H1 (cell line): ENCODE measurements at regions not wholly inside any gene's neighbourhood (a gene's known extent, or its start where the extent isn't known, plus 50 kb on each side); places are given as distances from the start of the nearest gene placed in this dataset.

Source experiments
- CTCF ChIA-PET: fragments of 300-600 bp; sonication (Branson Sonifier 250); formaldehyde crosslinking; loops from one replicate; lab custom pipeline; 2021; ENCODE audit not compliant: partially characterized antibody; lab: Charles Lee
- POLR2A ChIA-PET: fragments of 300-600 bp; sonication (Branson Sonifier 250); formaldehyde crosslinking; loops from one replicate; lab custom pipeline; 2021; ENCODE audit warnings: inconsistent platforms; ENCODE audit not compliant: partially characterized antibody; lab: Charles Lee
- DNase-seq, 2 experiments: peaks; one replicate each; pipeline versions ENCODE4 v3.0.0 to v3.0.0-alpha.2; 2010 to 2022; ENCODE audit warnings: low spot score in 2 of 2, low read depth in 1 of 2, mixed read lengths in 1 of 2
- FAIRE-seq: peaks from 2 replicates; lab custom pipeline; 2011; peaks lifted over from hg19 to GRCh38; lab: Jason Lieb, UNC
- H2AFZ ChIP-seq: 2 replicates; pipeline ENCODE4 v1.8.1; 2012; ENCODE audit warnings: low read length, inconsistent platforms
- H2AK5ac ChIP-seq: 2 replicates; pipeline ENCODE4 v1.6.1; 2013; ENCODE audit warnings: low read depth, low read length
- H2BK120ac ChIP-seq: replicated peaks from 2 replicates; pipeline ENCODE3; 2013; ENCODE audit warnings: low read depth, low read length, inconsistent platforms
- H2BK12ac ChIP-seq: 2 replicates; pipeline ENCODE4 v1.6.1; 2013; ENCODE audit warnings: low read depth, low read length
- H2BK15ac ChIP-seq: 2 replicates; pipeline ENCODE4 v1.6.1; 2013; ENCODE audit warnings: low read length
- H2BK20ac ChIP-seq: 2 replicates; pipeline ENCODE4 v1.6.1; 2013; ENCODE audit warnings: low read length
- H2BK5ac ChIP-seq: 2 replicates; pipeline ENCODE4 v1.6.1; 2013; ENCODE audit warnings: low read depth, low read length
- H3K14ac ChIP-seq: 2 replicates; pipeline ENCODE4 v1.6.1; 2013; ENCODE audit warnings: inconsistent platforms; ENCODE audit not compliant: insufficient read length
- H3K18ac ChIP-seq: 2 replicates; pipeline ENCODE4 v1.6.1; 2013; ENCODE audit warnings: low read length; ENCODE audit errors: extremely low read depth
- H3K23ac ChIP-seq: 2 replicates; pipeline ENCODE4 v1.6.1; 2013; ENCODE audit warnings: inconsistent platforms; ENCODE audit not compliant: insufficient read length
- H3K23me2 ChIP-seq: 2 replicates; pipeline ENCODE4 v1.6.1; 2013; ENCODE audit warnings: low read depth, low read length
- H3K27ac ChIP-seq: 2 replicates; pipeline ENCODE4 v1.6.1; 2011; ENCODE audit warnings: low read depth, low read length, inconsistent platforms
- H3K27me3 ChIP-seq, 4 experiments: replicated peaks in 1 of 4; 1 replicate in 1 of 4; 2 replicates in 3 of 4; pipeline versions ENCODE4 v1.6.1 to v1.8.1; 2011 to 2013; ENCODE audit warnings: low read length in 3 of 4, mild to moderate bottlenecking in 3 of 4, inconsistent platforms in 2 of 4, mixed read lengths in 2 of 4, moderate library complexity in 1 of 4; ENCODE audit not compliant: control insufficient read depth in 3 of 4, insufficient read depth in 3 of 4; ENCODE audit errors: extremely low read depth in 1 of 4
- H3K36me3 ChIP-seq, 4 experiments: 2 replicates each; pipeline versions ENCODE4 v1.6.1 to v1.8.1; 2011 to 2013; ENCODE audit warnings: mild to moderate bottlenecking in 4 of 4, low read length in 3 of 4, moderate library complexity in 2 of 4, control low read depth in 1 of 4, inconsistent platforms in 1 of 4; ENCODE audit not compliant: insufficient read depth in 4 of 4, control insufficient read depth in 2 of 4
- H3K4ac ChIP-seq: replicated peaks from 2 replicates; pipeline ENCODE3; 2013; ENCODE audit warnings: low read length, low read depth, mixed read lengths, inconsistent platforms; ENCODE audit not compliant: insufficient read length
- H3K4me1 ChIP-seq, 4 experiments: replicated peaks in 1 of 4; 1 replicate in 1 of 4; 2 replicates in 3 of 4; pipeline versions ENCODE4 v1.6.1 to v1.8.1; 2011 to 2013; ENCODE audit warnings: low read length in 3 of 4, inconsistent platforms in 2 of 4, mixed read lengths in 1 of 4; ENCODE audit not compliant: insufficient read depth in 4 of 4, control insufficient read depth in 3 of 4
- H3K4me2 ChIP-seq, 2 experiments: 2 replicates each; pipeline versions ENCODE4 v1.6.1 to v1.8.1; 2011 to 2013; ENCODE audit warnings: low read depth in 2 of 2, low read length in 2 of 2, control low read depth in 1 of 2, inconsistent platforms in 1 of 2, mild to moderate bottlenecking in 1 of 2; ENCODE audit not compliant: insufficient read depth in 1 of 2
- H3K4me3 ChIP-seq, 4 experiments: fragments of 200-600, 300-600 bp in 1 of 4; sonication (generic), shearing (Covaris generic), sonication (Bioruptor Twin) in 1 of 4; 2 replicates each; pipeline versions ENCODE4 v1.5.1 to v1.8.1; 2011 to 2016; ENCODE audit warnings: low read length in 4 of 4, low read depth in 3 of 4, control low read depth in 2 of 4, inconsistent platforms in 2 of 4, mild to moderate bottlenecking in 2 of 4, mixed read lengths in 1 of 4, moderate library complexity in 1 of 4; ENCODE audit not compliant: insufficient read depth in 2 of 4; ENCODE audit errors: extremely low read depth in 1 of 4
- H3K56ac ChIP-seq: replicated peaks from 2 replicates; pipeline ENCODE3; 2013; ENCODE audit warnings: low read depth, mild to moderate bottlenecking, mixed read lengths, low read length, inconsistent platforms; ENCODE audit not compliant: insufficient read length
- H3K79me1 ChIP-seq: 2 replicates; pipeline ENCODE4 v1.6.1; 2013; ENCODE audit warnings: low read depth, low read length, control low read depth
- H3K79me2 ChIP-seq, 2 experiments: 2 replicates each; pipeline versions ENCODE4 v1.6.1 to v1.8.1; 2012 to 2013; ENCODE audit warnings: low read length in 2 of 2, mild to moderate bottlenecking in 2 of 2, inconsistent platforms in 1 of 2; ENCODE audit not compliant: insufficient read depth in 2 of 2, control insufficient read depth in 1 of 2
- H3K9ac ChIP-seq, 4 experiments: replicated peaks in 1 of 4; 1 replicate in 1 of 4; 2 replicates in 3 of 4; pipeline versions ENCODE4 v1.6.1 to v1.8.1; 2011 to 2013; ENCODE audit warnings: low read depth in 3 of 4, low read length in 3 of 4, control low read depth in 2 of 4, mild to moderate bottlenecking in 2 of 4, moderate library complexity in 2 of 4, inconsistent platforms in 1 of 4; ENCODE audit errors: extremely low read depth in 1 of 4
- H3K9me3 ChIP-seq, 2 experiments: 2 replicates each; pipeline versions ENCODE4 v1.6.1 to v1.8.1; 2012 to 2013; ENCODE audit warnings: mild to moderate bottlenecking in 2 of 2, moderate library complexity in 2 of 2, control low read depth in 1 of 2, inconsistent platforms in 1 of 2, low read depth in 1 of 2, low read length in 1 of 2, mixed read lengths in 1 of 2; ENCODE audit not compliant: insufficient read depth in 2 of 2
- H4K20me1 ChIP-seq, 2 experiments: replicated peaks in 1 of 2; 2 replicates each; pipeline versions ENCODE3 to v1.8.1; 2011 to 2013; ENCODE audit warnings: inconsistent platforms in 2 of 2, low read length in 2 of 2, mild to moderate bottlenecking in 1 of 2; ENCODE audit not compliant: insufficient read depth in 2 of 2, control insufficient read depth in 1 of 2
- H4K5ac ChIP-seq: 2 replicates; pipeline ENCODE4 v1.6.1; 2013; ENCODE audit warnings: low read length, low read depth, mixed read lengths, inconsistent platforms; ENCODE audit not compliant: insufficient read length
- H4K8ac ChIP-seq: 2 replicates; pipeline ENCODE4 v1.8.0; 2013; ENCODE audit warnings: mild to moderate bottlenecking, moderate library complexity, low read length, inconsistent platforms; ENCODE audit not compliant: insufficient read depth; ENCODE audit errors: extremely low read depth
- H4K91ac ChIP-seq: replicated peaks from 2 replicates; pipeline ENCODE3; 2013; ENCODE audit warnings: low read length, mixed read lengths, inconsistent platforms; ENCODE audit not compliant: insufficient read length
- CHD1 ChIP-seq: IDR thresholded peaks from 2 replicates; pipeline ENCODE4 v1.6.1; 2012; ENCODE audit warnings: low read depth, low read length, improper control_type of control experiment
- CHD2 ChIP-seq: IDR thresholded peaks from 2 replicates; pipeline ENCODE4 v1.6.1; 2012; ENCODE audit warnings: low read length, improper control_type of control experiment
- HDAC2 ChIP-seq, 2 experiments: fragments of 300-600 bp in 1 of 2; sonication (generic) in 1 of 2; IDR thresholded peaks; 2 replicates each; pipeline ENCODE4 v1.6.1; 2011 to 2012; ENCODE audit warnings: low read depth in 2 of 2, low read length in 2 of 2, mild to moderate bottlenecking in 2 of 2, moderate library complexity in 2 of 2, borderline replicate concordance in 1 of 2, inconsistent platforms in 1 of 2
- KDM1A ChIP-seq: fragments of 200-600, 300-600 bp; sonication (generic); IDR thresholded peaks from 2 replicates; pipeline ENCODE4 v1.7.1; 2016; ENCODE audit warnings: mild to moderate bottlenecking, low read length, borderline replicate concordance
- PHF8 ChIP-seq: fragments of 200-600 bp; sonication (generic); conservative IDR thresholded peaks from 2 replicates; pipeline ENCODE4 v1.7.1; 2012; ENCODE audit warnings: low read depth, mild to moderate bottlenecking, inconsistent platforms, low read length, moderate library complexity
- RAD21 ChIP-seq, 2 experiments: IDR thresholded peaks in 1 of 2; conservative IDR thresholded peaks in 1 of 2; 2 replicates each; pipeline ENCODE4 v1.6.1; 2011; ENCODE audit warnings: low read depth in 2 of 2, low read length in 2 of 2, improper control_type of control experiment in 1 of 2, inconsistent platforms in 1 of 2, mild to moderate bottlenecking in 1 of 2, moderate library complexity in 1 of 2
- SAP30 ChIP-seq: fragments of 300-600 bp; sonication (generic); IDR thresholded peaks from 2 replicates; pipeline ENCODE4 v1.7.1; 2012; ENCODE audit warnings: low read length, moderate library complexity, mild to moderate bottlenecking, inconsistent platforms; ENCODE audit not compliant: insufficient read depth, insufficient replicate concordance
- SUZ12 ChIP-seq: fragments of 200-600 bp; sonication (generic); IDR thresholded peaks from 2 replicates; pipeline ENCODE4 v1.6.1; 2012; ENCODE audit warnings: mild to moderate bottlenecking, inconsistent platforms, low read length, moderate library complexity, mixed read lengths
- YY1 ChIP-seq: IDR thresholded peaks from 2 replicates; pipeline ENCODE4 v1.6.1; 2011; ENCODE audit warnings: low read depth, mild to moderate bottlenecking, low read length
- ZNF274 ChIP-seq: IDR thresholded peaks from 2 replicates; pipeline ENCODE4 v1.7.0; 2012; ENCODE audit warnings: low read length, borderline replicate concordance; ENCODE audit errors: extremely low read depth
- WGBS, 2 experiments: shearing (Covaris generic) in 1 of 2; methylation state at CpG; one replicate each; pipeline versions ENCODE4 v1.1.6 to v1.1.7; 2013 to 2015; ENCODE audit warnings: low lambda C conversion rate in 2 of 2, mixed read lengths in 2 of 2, inconsistent platforms in 1 of 2, low coverage in 1 of 2, missing lambda C conversion rate in 1 of 2; ENCODE audit not compliant: insufficient replicate concordance in 2 of 2, insufficient coverage in 1 of 2, insufficient read length in 1 of 2; ENCODE audit errors: extremely low coverage in 1 of 2, missing lambda C conversion rate in 1 of 2; 5-methylcytosine and 5-hydroxymethylcytosine counted together
- TF ChIP-seq, protein P1 (sequence below): IDR thresholded peaks from 2 replicates; pipeline ENCODE4 v1.6.1; 2011; ENCODE audit warnings: low read length, improper control_type of control experiment
- TF ChIP-seq, protein P2 (sequence below): IDR thresholded peaks from 2 replicates; pipeline ENCODE4 v1.6.1; 2012; ENCODE audit warnings: inconsistent platforms

DNA sequence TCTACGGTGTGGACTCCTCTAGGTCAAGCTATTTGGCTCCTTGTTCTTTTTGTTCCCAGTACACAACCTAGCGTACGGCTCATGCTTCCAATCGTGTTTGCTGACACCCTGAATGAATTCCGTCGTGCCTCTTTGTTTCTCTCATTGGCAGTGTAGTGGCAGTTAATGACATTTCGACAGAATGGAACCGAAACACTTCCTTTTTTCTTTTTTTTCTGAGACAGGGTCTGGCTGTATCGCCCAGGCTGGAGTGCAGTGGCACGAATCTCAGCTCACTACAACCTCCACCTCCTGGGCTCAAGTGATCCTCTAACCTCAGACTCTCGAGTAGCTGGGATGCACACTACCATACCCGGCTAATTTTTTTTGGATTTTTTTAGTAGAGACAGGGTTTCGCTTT is 113.3 kb upstream of the ATP6AP2 start:
- ChIA-PET POLR2A (no interaction called here), CTCF (interaction anchor here (0.7 to 2.1 kb wide), 5 partner anchors 12 to 200 kb away, joined by 3 to 9 read pairs (median 6); no protein-coding TSS in a partner anchor)
- Histone ChIP-seq H3K36me3 (no peaks in the 10 kb centered on the region), H2AFZ (no peak overlapping the region), H2AK5ac (no peak overlapping the region), H3K23ac (no peak overlapping the region), H4K20me1 (no peaks in the 10 kb centered on the region), H2BK20ac (no peak overlapping the region), H3K79me2 (no peaks in the 10 kb centered on the region), H3K4me2 (no peak overlapping the region), H4K8ac (no peak overlapping the region), H3K23me2 (no peaks in the 10 kb centered on the region), H2BK120ac (no peak overlapping the region), H3K27me3 (no peaks in the 10 kb centered on the region), H3K9ac (no peak overlapping the region), H2BK15ac (no peak overlapping the region), H3K4me3 (no peak overlapping the region), H2BK5ac (no peak overlapping the region), H3K18ac (no peak overlapping the region), H3K79me1 (no peaks in the 10 kb centered on the region), H2BK12ac (no peak overlapping the region), H4K5ac (no peak overlapping the region), H3K56ac (no peak overlapping the region), H3K27ac (no peak overlapping the region), H3K4ac (no peak overlapping the region), H3K14ac (no peak overlapping the region), H4K91ac (no peak overlapping the region), H3K9me3 (no peaks in the 10 kb centered on the region), H3K4me1 (peaks cover 0 to 7% (median 2%) of the 10 kb centered on the region in 4 experiments; a peak in 4 of 7 replicates)
- 98% methylated on average over 11 of the region's 13 CpGs; no CpG with 5 or more reads in 1 of the 2 experiments for WGBS, 2 experiments
- DNase-seq (no peak), FAIRE-seq (no peak)
- TF ChIP-seq CHD1, result no peak
- TF ChIP-seq, protein P1, sequence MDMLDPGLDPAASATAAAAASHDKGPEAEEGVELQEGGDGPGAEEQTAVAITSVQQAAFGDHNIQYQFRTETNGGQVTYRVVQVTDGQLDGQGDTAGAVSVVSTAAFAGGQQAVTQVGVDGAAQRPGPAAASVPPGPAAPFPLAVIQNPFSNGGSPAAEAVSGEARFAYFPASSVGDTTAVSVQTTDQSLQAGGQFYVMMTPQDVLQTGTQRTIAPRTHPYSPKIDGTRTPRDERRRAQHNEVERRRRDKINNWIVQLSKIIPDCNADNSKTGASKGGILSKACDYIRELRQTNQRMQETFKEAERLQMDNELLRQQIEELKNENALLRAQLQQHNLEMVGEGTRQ, result no peak
- TF ChIP-seq SUZ12, result no peak
- no peak for TF ChIP-seq CHD2
- no peak for TF ChIP-seq SAP30
- TF ChIP-seq ZNF274, result no peak
- TF ChIP-seq RAD21 (IDR thresholded peaks at IDR 0.05 in 1 of 2, conservative IDR thresholded peaks at IDR 0.05 in 1 of 2; ENCODE audit: low read depth in 2 of 2, low read length in 2 of 2), result no peak
- no peak for TF ChIP-seq KDM1A
- no peak for TF ChIP-seq YY1
- TF ChIP-seq, protein P2, sequence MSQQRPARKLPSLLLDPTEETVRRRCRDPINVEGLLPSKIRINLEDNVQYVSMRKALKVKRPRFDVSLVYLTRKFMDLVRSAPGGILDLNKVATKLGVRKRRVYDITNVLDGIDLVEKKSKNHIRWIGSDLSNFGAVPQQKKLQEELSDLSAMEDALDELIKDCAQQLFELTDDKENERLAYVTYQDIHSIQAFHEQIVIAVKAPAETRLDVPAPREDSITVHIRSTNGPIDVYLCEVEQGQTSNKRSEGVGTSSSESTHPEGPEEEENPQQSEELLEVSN, result no peak
- TF ChIP-seq PHF8, result no peak
- no peak for TF ChIP-seq HDAC2 (IDR thresholded peaks at IDR 0.05; ENCODE audit: borderline replicate concordance in 1 of 2, low read depth in 2 of 2, low read length in 2 of 2)
